ENCODE measurements at regions not wholly inside any gene's neighbourhood (a gene's known extent, or its start where the extent isn't known, plus 50 kb on each side); places are given as distances from the start of the nearest gene placed in this dataset.

- DNase-seq (ENCODE audit: low spot score): no peak
Observed at GRCh38 chr7:22624781-22625180, 102.2 kb upstream of the IL6 start.

- no peak for DNase-seq (ENCODE audit: low spot score)
Observed at GRCh38 chr7:22622116-22622785, 104.7 kb upstream of the IL6 start.

- no peak for DNase-seq (ENCODE audit: low spot score)
Observed at GRCh38 chr7:22618528-22618927, 108.5 kb upstream of the IL6 start.

DNA sequence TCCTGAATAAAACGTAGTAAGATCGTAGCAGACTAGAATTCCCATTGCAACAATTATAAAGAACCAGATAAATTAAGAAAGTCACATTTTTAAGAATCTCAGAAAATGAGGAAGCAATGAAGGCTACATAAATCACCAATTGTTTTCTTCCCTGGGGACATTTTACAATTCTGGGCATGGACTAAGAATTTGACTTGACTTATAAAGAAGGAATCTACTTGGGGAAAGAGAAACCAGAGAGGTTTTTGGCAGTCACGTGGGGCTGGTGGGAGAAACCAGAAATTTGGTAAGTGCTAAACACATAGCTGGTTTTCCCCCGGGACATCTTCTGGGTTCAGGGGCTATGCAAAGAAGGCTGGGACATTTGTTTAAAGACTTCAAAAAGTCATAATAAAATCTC is 109.8 kb upstream of the IL6 start:
- DNase-seq (ENCODE audit: low spot score): no peak

GRCh38 chr7:22613496-22613895 is 113.5 kb upstream of the IL6 start:
- no peak for DNase-seq (ENCODE audit: low spot score)

DNA sequence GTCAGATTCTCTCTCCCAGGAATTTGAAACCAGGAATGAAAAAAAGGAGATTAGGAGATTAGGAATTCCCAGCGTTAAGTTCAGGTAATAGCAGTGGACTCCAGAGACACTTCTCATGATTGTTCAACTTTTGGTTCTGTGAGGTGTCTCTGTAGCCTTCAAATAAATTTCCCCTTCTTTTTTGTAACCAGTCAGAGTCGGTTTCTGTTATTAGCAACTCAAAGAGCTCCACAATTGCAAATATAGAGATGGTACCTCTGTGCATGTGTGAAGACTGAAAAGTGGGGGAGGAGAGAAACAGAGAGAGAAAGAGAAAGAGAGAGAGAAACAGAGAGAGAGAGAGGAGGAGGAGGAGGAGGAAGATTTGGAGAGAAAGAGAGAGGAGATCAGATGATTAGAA is 112.8 kb upstream of the STEAP1B start:
- no peak for DNase-seq (ENCODE audit: low spot score)

DNA sequence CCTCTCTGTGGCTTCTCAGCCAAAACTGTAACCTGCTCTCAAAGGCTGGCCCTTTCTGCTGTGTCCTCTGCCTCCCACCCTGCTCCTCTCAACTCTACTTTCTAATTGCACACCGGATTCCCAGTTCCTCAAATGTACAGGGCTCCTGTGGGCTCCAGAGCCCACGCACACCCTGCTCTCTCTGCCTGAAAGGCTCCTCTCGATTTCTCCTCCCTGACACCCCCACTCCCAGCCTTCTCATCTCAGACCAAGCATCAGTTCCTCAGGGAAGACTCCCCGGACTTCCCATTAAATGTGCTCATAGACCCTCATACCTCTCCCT is 111.7 kb upstream of the STEAP1B start:
- DNase-seq (ENCODE audit: low spot score): no peak

DNA sequence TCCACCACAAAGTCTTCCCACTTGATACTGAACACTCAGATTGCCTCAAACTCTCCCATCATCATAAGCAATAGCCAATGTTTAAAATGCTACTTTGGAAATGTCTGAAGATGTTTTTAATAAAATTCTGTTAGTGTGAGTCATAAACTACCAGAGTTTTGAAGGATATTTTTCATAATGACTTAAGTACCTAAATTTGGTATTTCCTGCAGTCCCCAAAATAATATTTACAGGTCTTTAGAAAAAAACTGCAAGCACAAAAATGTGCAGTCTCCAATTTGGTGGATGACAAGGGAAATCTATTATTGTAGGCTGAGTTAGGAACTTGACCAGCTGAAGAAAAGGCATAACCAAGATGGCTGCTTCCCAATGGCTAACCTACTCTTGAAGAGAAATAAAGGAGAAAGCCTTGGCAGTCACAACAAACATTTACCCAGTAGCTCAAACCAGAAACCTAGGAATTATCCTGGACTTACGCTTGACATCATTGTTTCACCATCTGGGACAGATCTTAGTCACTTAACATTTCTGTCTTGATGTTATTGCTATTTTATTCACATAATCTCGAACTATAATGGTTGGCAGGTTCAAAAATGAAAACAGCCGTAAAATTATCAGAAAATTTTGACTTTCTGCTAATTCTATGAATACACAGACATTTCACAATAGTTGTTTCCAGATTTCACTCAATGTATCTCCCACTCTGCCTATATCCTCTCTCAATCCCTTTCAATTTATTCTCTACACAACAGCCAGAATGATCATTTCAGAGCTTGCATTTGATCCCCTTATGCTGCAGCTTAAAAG is 111.2 kb upstream of the STEAP1B start:
- no peak for DNase-seq (ENCODE audit: low spot score)

DNA sequence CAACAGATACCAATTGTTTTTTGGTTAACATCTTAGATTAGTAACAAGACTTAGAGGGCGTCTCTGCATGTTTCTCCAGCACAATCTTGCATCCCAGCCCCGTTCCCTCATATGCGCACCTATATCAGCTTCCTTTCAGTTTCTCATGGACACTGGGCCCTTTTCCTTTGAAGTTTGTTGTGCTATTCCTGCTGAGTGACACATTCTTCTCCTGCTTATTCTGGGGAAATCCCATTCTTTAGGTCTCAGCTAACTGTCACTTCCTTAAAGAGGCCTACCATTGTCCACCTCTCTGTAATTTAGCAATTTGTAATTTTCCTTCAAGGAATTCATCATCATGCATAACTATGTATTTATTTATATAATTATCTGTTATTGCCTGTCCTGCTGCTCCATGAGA is 110.3 kb upstream of the STEAP1B start:
- no peak for DNase-seq (ENCODE audit: low spot score)

- DNase-seq (ENCODE audit: low spot score): no peak
Observed at GRCh38 chr7:22607180-22607579, 107.2 kb upstream of the STEAP1B start.

DNA sequence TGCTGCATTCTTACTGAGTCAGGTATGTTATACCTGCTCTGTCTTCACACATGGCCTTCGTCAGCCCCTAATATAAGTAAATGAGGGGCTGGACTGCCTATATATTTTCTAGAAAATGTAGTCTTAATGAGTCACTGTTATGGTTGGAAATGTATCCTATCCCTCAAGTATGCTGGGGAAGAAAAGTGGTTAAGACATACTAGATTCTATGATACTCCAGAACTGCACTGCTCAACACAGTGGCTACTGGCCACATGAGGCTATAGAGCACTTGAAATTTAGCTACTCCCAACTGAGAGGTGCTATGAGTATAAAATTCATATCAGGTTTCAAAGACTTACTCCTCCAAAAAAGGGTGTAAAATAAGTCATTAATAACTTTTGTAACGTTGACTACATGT is 104.3 kb upstream of the STEAP1B start:
- no peak for DNase-seq (ENCODE audit: low spot score)

GRCh38 chr7:22601812-22602565 is 102.0 kb upstream of the STEAP1B start:
- no peak for DNase-seq (ENCODE audit: low spot score)

- no peak for DNase-seq (ENCODE audit: low spot score)
Observed at GRCh38 chr7:22601408-22601807, 101.4 kb upstream of the STEAP1B start.

DNA sequence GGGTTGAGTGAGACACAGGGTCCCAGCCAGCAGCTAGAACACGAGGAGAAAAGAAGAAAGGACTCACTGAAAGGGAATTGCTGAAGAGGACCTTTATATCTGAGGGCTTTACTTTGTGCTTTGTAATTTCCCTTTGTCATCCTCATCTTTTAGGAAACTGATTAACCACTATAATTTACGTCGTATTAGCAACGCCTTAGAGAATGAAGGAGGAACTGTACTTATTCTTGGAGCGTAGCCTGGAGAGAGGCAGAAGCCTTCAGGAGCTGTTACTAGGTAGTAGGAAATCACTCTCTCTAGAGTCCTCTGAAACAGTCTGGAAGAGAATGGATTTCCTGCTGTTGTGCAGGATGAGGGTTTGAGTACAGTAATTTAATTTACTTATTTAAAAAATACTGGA is 101.0 kb upstream of the STEAP1B start:
- no peak for DNase-seq (ENCODE audit: low spot score)

GRCh38 chr7:22598318-22598920 is 98.4 kb upstream of the STEAP1B start:
- DNase-seq (ENCODE audit: low spot score): no peak

DNA sequence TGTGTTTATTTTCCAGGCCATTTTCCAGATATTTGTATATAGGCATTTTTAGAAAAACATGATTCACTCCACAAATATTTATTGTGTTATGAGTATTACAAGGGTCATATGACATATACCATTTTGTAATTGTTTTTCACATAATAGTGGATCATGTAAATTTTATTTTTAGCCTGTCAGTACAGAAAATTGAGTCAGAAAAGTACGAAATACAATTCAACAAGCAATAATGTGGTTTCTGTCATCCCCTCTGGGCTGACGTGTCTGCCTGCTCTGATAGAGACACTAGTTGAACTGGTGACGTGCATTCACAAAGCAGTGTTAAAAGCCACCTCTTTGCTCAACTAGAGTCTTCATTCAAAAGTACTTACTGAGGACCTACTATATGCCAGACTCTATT is 97.9 kb upstream of the STEAP1B start:
- DNase-seq (ENCODE audit: low spot score): no peak

GRCh38 chr7:22596763-22597400 is 96.9 kb upstream of the STEAP1B start:
- DNase-seq (ENCODE audit: low spot score): no peak

DNA sequence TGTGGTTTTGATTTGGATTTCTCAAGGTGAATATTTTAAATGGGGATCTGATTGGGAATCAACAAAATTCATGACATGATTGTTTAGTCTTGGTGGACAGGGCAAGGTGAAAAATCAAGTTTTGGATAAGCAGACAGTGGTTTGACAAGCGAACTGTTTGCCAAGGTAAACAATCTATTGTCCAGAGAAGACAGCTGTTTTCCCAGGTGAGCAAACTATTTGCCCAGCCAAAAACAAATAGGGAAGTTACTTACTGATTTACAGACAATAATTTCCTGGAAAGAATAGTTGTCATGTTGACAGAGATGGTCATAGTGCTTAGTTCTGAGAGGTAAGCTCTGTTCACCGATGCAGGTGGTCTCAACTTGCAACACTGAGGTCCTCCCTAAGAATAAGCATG is 94.0 kb upstream of the STEAP1B start:
- DNase-seq (ENCODE audit: low spot score): no peak

- DNase-seq (ENCODE audit: low spot score): no peak
Observed at GRCh38 chr7:22591271-22591670, 91.3 kb upstream of the STEAP1B start.

- DNase-seq (ENCODE audit: low spot score): no peak
Observed at GRCh38 chr7:22589641-22590201, 89.7 kb upstream of the STEAP1B start.

DNA sequence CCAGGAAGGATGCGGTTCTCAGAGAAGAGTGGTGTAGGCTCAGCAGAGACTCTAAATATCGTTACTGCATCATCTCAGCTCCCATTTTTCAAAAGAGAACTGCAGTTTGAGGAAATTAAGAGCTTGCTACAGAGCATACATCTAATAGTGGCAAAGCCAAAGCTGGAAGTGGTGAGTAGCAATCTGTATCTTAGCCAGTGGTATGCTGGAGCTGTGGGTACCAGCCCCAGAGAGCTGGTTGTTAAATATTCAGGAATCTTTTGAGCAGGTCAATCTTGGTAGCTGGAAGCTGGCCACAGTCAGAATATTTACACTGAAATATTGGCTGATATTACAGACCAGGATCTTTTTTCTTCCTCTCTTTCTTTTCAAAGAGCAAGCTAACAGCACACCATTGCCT is 88.4 kb upstream of the STEAP1B start:
- DNase-seq (ENCODE audit: low spot score): no peak

DNA sequence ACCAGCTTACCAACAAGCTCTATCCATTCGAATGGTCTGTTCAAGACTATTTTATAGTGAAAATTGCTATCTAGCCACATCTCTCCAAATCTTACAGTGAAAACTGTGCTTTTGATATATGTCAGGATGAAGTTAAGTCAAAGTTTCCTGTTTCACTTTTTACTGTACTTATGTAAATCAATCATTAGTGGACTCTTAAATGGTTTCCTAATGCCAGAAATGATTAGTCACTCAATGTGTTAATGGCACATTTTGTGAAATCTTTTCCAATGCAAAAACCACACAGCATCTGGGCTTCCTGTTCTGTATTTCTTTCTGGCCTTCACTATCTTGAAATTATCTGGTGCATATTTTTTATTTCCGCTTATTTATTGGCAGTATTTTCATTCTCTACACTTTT is 87.3 kb upstream of the STEAP1B start:
- no peak for DNase-seq (ENCODE audit: low spot score)

All from cerebellar cortex (tissue), 1 donor.